Ovary (tissue), 7 donors: ENCODE measurements at regions not wholly inside any gene's neighbourhood (a gene's known extent, or its start where the extent isn't known, plus 50 kb on each side); places are given as distances from the start of the nearest gene placed in this dataset.

Experiments
- DNase-seq, 5 donors: peaks; one replicate each; pipeline ENCODE4 v3.0.0-alpha.2; 2019 to 2020
- H3K27ac ChIP-seq, 2 donors: fragments of 200-600 bp; one replicate each; pipeline versions ENCODE4 v1.5.1 to v1.8.0; 2019 to 2022
- H3K27me3 ChIP-seq: fragments of 200-600 bp; one replicate; pipeline ENCODE4 v1.8.0; 2022
- H3K36me3 ChIP-seq: fragments of 200-600 bp; sonication (generic); one replicate; pipeline ENCODE4 v1.5.1; 2019
- H3K4me1 ChIP-seq: one replicate; pipeline ENCODE4 v1.8.1; 2013; ENCODE audit warnings: mild to moderate bottlenecking, moderate library complexity; ENCODE audit not compliant: insufficient read depth
- H3K4me3 ChIP-seq: fragments of 200-600 bp; sonication (generic); one replicate; pipeline ENCODE4 v1.5.1; 2017
- H3K9me3 ChIP-seq, 2 donors: fragments of 200-600 bp in 1 of 2; sonication (generic) in 1 of 2; one replicate each; pipeline versions ENCODE4 v1.5.1 to v1.8.1; 2013 to 2019; ENCODE audit warnings: mild to moderate bottlenecking in 1 of 2, moderate library complexity in 1 of 2
- CTCF ChIP-seq, 3 donors: fragments of 450-650 bp in 2 of 3; fragments of 200-600 bp in 1 of 3; IDR thresholded peaks; one replicate each; pipeline versions ENCODE4 v1.5.1 to v1.8.0; 2016 to 2022; ENCODE audit warnings: antibody characterized with exemption in 3 of 3, mild to moderate bottlenecking in 1 of 3
- EP300 ChIP-seq: sonication (generic); formaldehyde crosslinking; IDR thresholded peaks from one replicate; pipeline ENCODE4 v1.6.1; 2017; ENCODE audit warnings: antibody characterized with exemption
- POLR2A ChIP-seq: fragments of 450-650 bp; IDR thresholded peaks from one replicate; pipeline ENCODE4 v1.6.1; 2017; ENCODE audit warnings: antibody characterized with exemption, mild to moderate bottlenecking, moderate library complexity
- WGBS, 3 donors: extraction: QIAGEN DNeasy Blood & Tissue Kit in 1 of 3; methylation state at CpG; one replicate each; pipeline versions ENCODE4 v1.1.5 to v1.1.7; 2013 to 2017; 5-methylcytosine and 5-hydroxymethylcytosine counted together
- intact Hi-C, 4 donors: fragments of 100-400 bp; cut with DNase I; formaldehyde crosslinking; loops; one replicate each; pipeline versions ENCODE4 v1.11.0 to v1.15.1; 2022 to 2023
- donor health status: DM: no; HTN: no; CAD: no; lungs with moderate emphysema.
- donor health status: DM: no; HTN: no; CAD: no.
- donor health status: Bipolar disorder and iron deficiency.
- donor health status: DM: no; HTN: no; CAD: no.
- donor health status: DM: yes; HTN: yes; CAD: no.

DNA sequence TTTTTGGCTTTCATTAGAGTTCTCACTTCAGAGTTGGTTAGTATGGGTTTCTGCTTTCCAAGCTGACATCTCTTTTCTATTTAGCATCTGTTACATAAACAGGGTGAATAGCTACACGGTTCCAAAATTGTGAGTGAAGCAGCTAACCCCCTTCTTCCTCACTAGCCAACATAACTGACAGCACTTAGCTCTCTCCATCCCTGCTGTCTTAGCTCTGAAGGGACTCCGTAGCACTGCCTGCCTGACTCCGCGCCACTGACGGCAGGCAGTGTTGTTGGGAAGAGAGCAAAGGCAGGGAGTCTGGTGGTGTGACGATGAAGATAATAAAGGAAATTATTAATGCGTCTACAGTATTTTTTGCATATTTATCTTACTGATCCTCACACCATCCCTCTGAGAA lies 247.0 kb downstream of the PTBP2 start:
- WGBS, 3 donors, result 21 to 36% (median 27%) methylated on average over 7 of the region's 7 CpGs
- Histone ChIP-seq H3K4me1 (no peaks in the 10 kb centered on the region), H3K9me3 (no peaks in the 10 kb centered on the region), H3K4me3 (no peak overlapping the region), H3K27ac (no peak overlapping the region), H3K36me3 (no peaks in the 10 kb centered on the region), H3K27me3 (no peaks in the 10 kb centered on the region)
- TF ChIP-seq POLR2A, result no peak
- no peak for TF ChIP-seq EP300
- no peak for TF ChIP-seq CTCF (IDR thresholded peaks at IDR 0.05)
- no peak for DNase-seq
- intact Hi-C loops, result no loop called here

DNA sequence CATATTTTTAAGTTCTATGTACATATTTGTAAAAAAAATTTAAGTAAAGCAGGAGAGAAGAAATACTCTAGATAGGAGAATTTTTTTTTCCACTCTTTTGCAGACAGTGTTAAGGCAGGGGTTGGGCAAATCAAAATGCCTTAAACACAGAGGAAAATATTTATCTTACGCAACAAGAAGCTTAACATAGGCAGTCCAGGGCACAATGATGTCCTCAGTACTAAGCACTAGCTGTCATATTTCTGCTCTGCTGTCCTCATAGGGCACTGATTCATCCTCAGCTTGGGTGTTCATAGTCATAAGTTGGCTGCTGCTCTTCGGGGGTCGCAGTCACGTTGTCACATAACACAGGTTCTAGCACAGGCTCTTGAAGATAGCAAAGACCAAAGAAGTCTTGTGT lies 247.4 kb downstream of the PTBP2 start:
- Histone ChIP-seq H3K4me1 (no peaks in the 10 kb centered on the region), H3K4me3 (no peak overlapping the region), H3K27ac (no peak overlapping the region), H3K9me3 (no peaks in the 10 kb centered on the region), H3K36me3 (no peaks in the 10 kb centered on the region), H3K27me3 (no peaks in the 10 kb centered on the region)
- DNase-seq, result no peak
- 78 to 87% (median 79%) methylated on average over 4 of the region's 4 CpGs for WGBS, 3 donors
- no peak for TF ChIP-seq CTCF (IDR thresholded peaks at IDR 0.05)
- TF ChIP-seq POLR2A, result no peak
- no peak for TF ChIP-seq EP300
- intact Hi-C loops, result no loop called here

- H3K4me3 ChIP-seq, result no peak overlapping the region
- no peaks in the 10 kb centered on the region for H3K36me3 ChIP-seq
- no peaks in the 10 kb centered on the region for H3K4me1 ChIP-seq
- no peaks in the 10 kb centered on the region for H3K9me3 ChIP-seq
- WGBS, 3 donors, result 94 to 97% (median 95%) methylated on average over 1 of the region's 1 CpG
- no peaks in the 10 kb centered on the region for H3K27me3 ChIP-seq
- no peak overlapping the region for H3K27ac ChIP-seq
- TF ChIP-seq CTCF (IDR thresholded peaks at IDR 0.05) (no peak), POLR2A (no peak), EP300 (no peak)
- no peak for DNase-seq
- intact Hi-C loops, result loop anchor here in 1 of 4 donors (5.0 kb wide), 1 partner anchor 1083 kb away; no protein-coding TSS in a partner anchor
These were observed 248.1 kb downstream of the PTBP2 start for GRCh38 chr1:96969656-96970163.

DNA sequence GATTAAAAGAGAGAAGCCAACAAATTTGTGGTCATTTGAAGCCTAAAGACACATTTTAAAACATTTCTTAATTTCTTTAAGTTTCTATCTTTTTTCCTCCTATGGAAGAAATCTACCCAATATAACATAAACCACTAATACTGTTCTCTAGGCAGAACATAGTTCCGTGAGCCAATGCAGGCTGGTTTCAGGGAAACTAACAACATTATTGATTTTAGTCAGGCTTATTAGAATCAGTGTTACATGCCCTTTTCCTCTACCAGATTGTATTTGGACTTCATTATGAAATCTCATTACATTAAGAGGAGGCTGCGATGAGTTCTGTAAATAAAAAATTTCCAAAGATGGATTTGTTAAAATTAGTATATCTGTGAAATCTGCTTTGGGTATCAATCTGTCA lies 249.9 kb downstream of the PTBP2 start:
- no peak overlapping the region for H3K4me3 ChIP-seq
- TF ChIP-seq POLR2A (no peak), EP300 (no peak), CTCF (IDR thresholded peaks at IDR 0.05) (no peak)
- WGBS, 3 donors, result 93 to 95% (median 95%) methylated on average over 2 of the region's 2 CpGs
- no peaks in the 10 kb centered on the region for H3K36me3 ChIP-seq
- no peaks in the 10 kb centered on the region for H3K27me3 ChIP-seq
- H3K27ac ChIP-seq, result no peak overlapping the region
- no peak for DNase-seq
- H3K4me1 ChIP-seq, result no peaks in the 10 kb centered on the region
- intact Hi-C loops, result loop anchor here in 1 of 4 donors (5.0 kb wide), 1 partner anchor 1081 kb away; no protein-coding TSS in a partner anchor
- H3K9me3 ChIP-seq, result no peaks in the 10 kb centered on the region
